Activated CD4-positive, CD25-positive, alpha-beta regulatory T cell (primary cell): ENCODE measurements at regions not wholly inside any gene's neighbourhood (a gene's known extent, or its start where the extent isn't known, plus 50 kb on each side); places are given as distances from the start of the nearest gene placed in this dataset.
"Not testable (repeated sequence)": the region's sequence is repeated elsewhere in the genome, so short reads cannot be mapped to it uniquely, and the experiment has no call there.

Source experiments
- DNase-seq, 4 experiments: peaks; one replicate each; lab custom pipeline; 2025; lab: John Stamatoyannopoulos, UW

GRCh38 chr12:89064151-89064550 lies 288.1 kb downstream of the DUSP6 start:
- no peak for DNase-seq

GRCh38 chr12:89062996-89063395 lies 289.3 kb downstream of the DUSP6 start:
- DNase-seq, result no peak

- DNase-seq, result no peak
Observed at GRCh38 chr12:89059721-89060541, 292.4 kb downstream of the DUSP6 start.

- DNase-seq, result no peak
Observed at GRCh38 chr12:89059056-89059455, 293.2 kb downstream of the DUSP6 start.

- DNase-seq, result no peak
Observed at GRCh38 chr12:89058402-89058801, 293.9 kb downstream of the DUSP6 start.

GRCh38 chr12:89053817-89054216 lies 298.5 kb downstream of the DUSP6 start:
- not testable (repeated sequence) for DNase-seq

GRCh38 chr12:89051065-89051677 lies 301.1 kb downstream of the DUSP6 start:
- DNase-seq, result no peak

- DNase-seq, result no peak
Observed at GRCh38 chr12:89047856-89048418, 304.4 kb downstream of the DUSP6 start.

- no peak for DNase-seq
Observed at GRCh38 chr12:89041078-89041477, 311.2 kb downstream of the DUSP6 start.

GRCh38 chr12:89040146-89040964 lies 311.9 kb downstream of the DUSP6 start:
- peak; percentile 54 to 65 (median 60) for DNase-seq

- DNase-seq, result no peak
Observed at GRCh38 chr12:89038831-89039512, 313.3 kb downstream of the DUSP6 start.

GRCh38 chr12:89033062-89033461 lies 319.2 kb downstream of the DUSP6 start:
- no peak for DNase-seq

- no peak for DNase-seq
Observed at GRCh38 chr12:89029961-89030360, 322.3 kb downstream of the DUSP6 start.

GRCh38 chr12:89024580-89024979 lies 327.7 kb downstream of the DUSP6 start:
- no peak for DNase-seq

GRCh38 chr12:89023936-89024335 lies 328.4 kb downstream of the DUSP6 start:
- DNase-seq, result no peak

GRCh38 chr12:89020689-89021088 lies 331.6 kb downstream of the DUSP6 start:
- no peak for DNase-seq

- DNase-seq, result no peak
Observed at GRCh38 chr12:89020121-89020480, 332.2 kb downstream of the DUSP6 start.

- peak in 3 of 4 experiments; percentile 7 to 26 (median 17) for DNase-seq
Observed at GRCh38 chr12:89019439-89020120, 332.7 kb downstream of the DUSP6 start.

GRCh38 chr12:89016970-89017778 lies 335.1 kb downstream of the DUSP6 start:
- DNase-seq, result peak in 1 of 4 experiments; percentile 8

- no peak for DNase-seq
Observed at GRCh38 chr12:89015419-89015818, 336.9 kb downstream of the DUSP6 start.
